Neural progenitor cell (in vitro differentiated cells): ENCODE measurements at regions not wholly inside any gene's neighbourhood (a gene's known extent, or its start where the extent isn't known, plus 50 kb on each side); places are given as distances from the start of the nearest gene placed in this dataset.

ENCODE experiments used
- CTCF ChIP-seq: fragments of 200-600 bp; sonication (generic); IDR thresholded peaks from 2 replicates; pipeline ENCODE4 v1.5.1; 2017; ENCODE audit warnings: antibody characterized with exemption, mild to moderate bottlenecking
- EZH2 ChIP-seq: fragments of 200-600 bp; sonication (generic); IDR thresholded peaks from 2 replicates; pipeline ENCODE4 v1.6.1; 2017; ENCODE audit warnings: antibody characterized with exemption, mild to moderate bottlenecking, moderate library complexity

GRCh38 chr4:134024251-134024650 is 177.3 kb downstream of the PABPC4L start:
- TF ChIP-seq CTCF = peak; percentile 54
- no peak for TF ChIP-seq EZH2
